ENCODE measurements at regions not wholly inside any gene's neighbourhood (a gene's known extent, or its start where the extent isn't known, plus 50 kb on each side); places are given as distances from the start of the nearest gene placed in this dataset.
A peak's percentile ranks its signal among the peaks of the same experiment; 100 is the strongest.

DNA sequence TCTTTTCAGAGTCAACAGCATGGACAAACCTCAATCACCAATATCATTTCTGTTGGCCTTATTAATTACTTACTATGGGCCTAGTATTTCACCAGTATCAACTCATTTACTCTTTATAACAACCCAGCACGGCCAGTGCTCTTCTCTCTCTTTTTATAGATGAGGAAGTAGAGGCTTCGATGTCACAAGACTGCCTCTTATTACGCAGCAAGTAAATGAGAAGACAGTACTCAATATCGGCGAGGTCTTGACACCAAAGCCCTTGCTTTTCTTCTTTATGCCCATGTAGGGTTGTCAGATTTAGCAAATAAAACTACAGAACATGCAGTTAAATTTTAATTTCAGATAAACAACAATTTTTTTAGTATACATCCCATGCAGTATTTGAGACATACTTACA, 99.0 kb upstream of the KCNMB2 start:
- H3K27ac ChIP-seq (ENCODE audit: low read length): no peak overlapping the region
- DNase-seq (no peak), ATAC-seq (no peak)
- intact Hi-C loops (cut with micrococcal nuclease): loop anchor here (5.0 kb wide), 1 partner anchor 885 kb away; the partner anchor contains the start of gene ZNF639
- no peak for TF ChIP-seq EZH2phosphoT487 (IDR thresholded peaks at IDR 0.05; ENCODE audit: borderline replicate concordance, low read length)
- no peak for TF ChIP-seq EZH2 (IDR thresholded peaks at IDR 0.05; ENCODE audit: low read length, unreplicated experiment)
- TF ChIP-seq CTCF (conservative IDR thresholded peaks at IDR 0.05; ENCODE audit: low read depth, low read length): no peak
- H3K79me2 ChIP-seq (ENCODE audit: low read length): no peaks in the 10 kb centered on the region
- POLR2A ChIA-PET (ENCODE audit: unreplicated experiment): no interaction called here
- no peak overlapping the region for H3K4me3 ChIP-seq (ENCODE audit: low read length)
- no peaks in the 10 kb centered on the region for H3K9me2 ChIP-seq (replicated peaks; ENCODE audit: low read length)
- H3K4me2 ChIP-seq (ENCODE audit: low read length): no peak overlapping the region
- no peak overlapping the region for H2AFZ ChIP-seq (ENCODE audit: low read length)
- no peaks in the 10 kb centered on the region for H4K20me1 ChIP-seq (ENCODE audit: low read length)
- no peaks in the 10 kb centered on the region for H3K27me3 ChIP-seq (ENCODE audit: low read length)
- BruUV-seq (replicated peaks): no TSS peak
- H3K9me3 ChIP-seq (ENCODE audit: low read length): no peaks in the 10 kb centered on the region
- H3F3A ChIP-seq (ENCODE audit: low read length, unreplicated experiment): no peaks in the 10 kb centered on the region
- CTCF ChIA-PET: interaction anchor here (0.6 to 1.1 kb wide), 2 partner anchors 530 to 1470 kb away, joined by 3 read pairs; no protein-coding TSS in a partner anchor
- H3K36me3 ChIP-seq (ENCODE audit: low read depth, low read length): no peaks in the 10 kb centered on the region
- no peak overlapping the region for H3K9ac ChIP-seq (ENCODE audit: low read length)
- H3K4me1 ChIP-seq (ENCODE audit: insufficient read depth, low read length): no peaks in the 10 kb centered on the region

DNA sequence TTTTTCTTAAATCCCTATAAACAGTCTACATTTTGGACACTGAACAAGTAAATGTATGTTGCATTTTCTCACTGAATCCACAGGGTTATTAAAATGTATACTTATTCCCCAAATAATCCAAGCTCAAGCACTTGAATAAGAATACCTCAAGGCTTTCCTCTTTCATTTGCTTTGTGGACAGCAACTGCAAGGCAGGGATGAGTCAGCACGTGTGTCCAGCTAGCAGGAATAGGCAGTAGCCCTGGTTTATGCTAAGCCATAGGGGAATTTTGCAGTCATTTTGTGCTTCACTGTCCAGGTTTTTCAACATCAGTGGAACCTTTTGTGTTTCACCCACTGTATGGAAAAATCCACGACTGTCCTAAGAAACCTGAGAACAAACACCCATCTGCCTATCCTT, 96.7 kb upstream of the KCNMB2 start:
- Histone ChIP-seq H3K4me3 (ENCODE audit: low read length) (no peak overlapping the region), H4K20me1 (ENCODE audit: low read length) (no peaks in the 10 kb centered on the region), H3K36me3 (ENCODE audit: low read depth, low read length) (no peaks in the 10 kb centered on the region), H3K9me2 (replicated peaks; ENCODE audit: low read length) (no peaks in the 10 kb centered on the region), H3K27ac (ENCODE audit: low read length) (no peak overlapping the region), H3K4me1 (ENCODE audit: insufficient read depth, low read length) (no peaks in the 10 kb centered on the region), H2AFZ (ENCODE audit: low read length) (no peak overlapping the region), H3K4me2 (ENCODE audit: low read length) (no peak overlapping the region), H3F3A (ENCODE audit: low read length, unreplicated experiment) (no peaks in the 10 kb centered on the region), H3K79me2 (ENCODE audit: low read length) (no peaks in the 10 kb centered on the region), H3K9me3 (ENCODE audit: low read length) (no peaks in the 10 kb centered on the region), H3K27me3 (ENCODE audit: low read length) (no peaks in the 10 kb centered on the region), H3K9ac (ENCODE audit: low read length) (no peak overlapping the region)
- TF ChIP-seq CTCF (conservative IDR thresholded peaks at IDR 0.05; ENCODE audit: low read depth, low read length) (no peak), EZH2 (IDR thresholded peaks at IDR 0.05; ENCODE audit: low read length, unreplicated experiment) (no peak)
- no TSS peak for BruUV-seq (replicated peaks)
- intact Hi-C loops (cut with micrococcal nuclease): loop anchor here (5.0 kb wide), 1 partner anchor 883 kb away; the partner anchor contains the start of gene ZNF639
- ChIA-PET CTCF (no interaction called here), POLR2A (ENCODE audit: unreplicated experiment) (no interaction called here)
- peak; percentile 54 for DNase-seq
- peak; percentile 80 for ATAC-seq

GRCh38 chr3:178440043-178440442, 96.2 kb upstream of the KCNMB2 start:
- no peaks in the 10 kb centered on the region for H3F3A ChIP-seq (ENCODE audit: low read length, unreplicated experiment)
- H3K79me2 ChIP-seq (ENCODE audit: low read length): no peaks in the 10 kb centered on the region
- H3K4me2 ChIP-seq (ENCODE audit: low read length): no peak overlapping the region
- TF ChIP-seq EZH2 (IDR thresholded peaks at IDR 0.05; ENCODE audit: low read length, unreplicated experiment): no peak
- no peak for TF ChIP-seq EZH2phosphoT487 (IDR thresholded peaks at IDR 0.05; ENCODE audit: borderline replicate concordance, low read length)
- TF ChIP-seq CTCF (conservative IDR thresholded peaks at IDR 0.05; ENCODE audit: low read depth, low read length): no peak
- no peaks in the 10 kb centered on the region for H3K4me1 ChIP-seq (ENCODE audit: insufficient read depth, low read length)
- no peaks in the 10 kb centered on the region for H3K9me3 ChIP-seq (ENCODE audit: low read length)
- no peak for DNase-seq
- intact Hi-C loops (cut with micrococcal nuclease): no loop called here
- ATAC-seq: no peak
- H3K36me3 ChIP-seq (ENCODE audit: low read depth, low read length): no peaks in the 10 kb centered on the region
- no peak overlapping the region for H3K27ac ChIP-seq (ENCODE audit: low read length)
- no peak overlapping the region for H2AFZ ChIP-seq (ENCODE audit: low read length)
- ChIA-PET CTCF (no interaction called here), POLR2A (ENCODE audit: unreplicated experiment) (no interaction called here)
- no peaks in the 10 kb centered on the region for H3K9me2 ChIP-seq (replicated peaks; ENCODE audit: low read length)
- no peak overlapping the region for H3K4me3 ChIP-seq (ENCODE audit: low read length)
- BruUV-seq (replicated peaks): no TSS peak
- no peak overlapping the region for H3K9ac ChIP-seq (ENCODE audit: low read length)
- H4K20me1 ChIP-seq (ENCODE audit: low read length): no peaks in the 10 kb centered on the region
- no peaks in the 10 kb centered on the region for H3K27me3 ChIP-seq (ENCODE audit: low read length)

All from PC-3 (cell line).